ENCODE measurements at regions not wholly inside any gene's neighbourhood (a gene's known extent, or its start where the extent isn't known, plus 50 kb on each side); places are given as distances from the start of the nearest gene placed in this dataset.

DNA sequence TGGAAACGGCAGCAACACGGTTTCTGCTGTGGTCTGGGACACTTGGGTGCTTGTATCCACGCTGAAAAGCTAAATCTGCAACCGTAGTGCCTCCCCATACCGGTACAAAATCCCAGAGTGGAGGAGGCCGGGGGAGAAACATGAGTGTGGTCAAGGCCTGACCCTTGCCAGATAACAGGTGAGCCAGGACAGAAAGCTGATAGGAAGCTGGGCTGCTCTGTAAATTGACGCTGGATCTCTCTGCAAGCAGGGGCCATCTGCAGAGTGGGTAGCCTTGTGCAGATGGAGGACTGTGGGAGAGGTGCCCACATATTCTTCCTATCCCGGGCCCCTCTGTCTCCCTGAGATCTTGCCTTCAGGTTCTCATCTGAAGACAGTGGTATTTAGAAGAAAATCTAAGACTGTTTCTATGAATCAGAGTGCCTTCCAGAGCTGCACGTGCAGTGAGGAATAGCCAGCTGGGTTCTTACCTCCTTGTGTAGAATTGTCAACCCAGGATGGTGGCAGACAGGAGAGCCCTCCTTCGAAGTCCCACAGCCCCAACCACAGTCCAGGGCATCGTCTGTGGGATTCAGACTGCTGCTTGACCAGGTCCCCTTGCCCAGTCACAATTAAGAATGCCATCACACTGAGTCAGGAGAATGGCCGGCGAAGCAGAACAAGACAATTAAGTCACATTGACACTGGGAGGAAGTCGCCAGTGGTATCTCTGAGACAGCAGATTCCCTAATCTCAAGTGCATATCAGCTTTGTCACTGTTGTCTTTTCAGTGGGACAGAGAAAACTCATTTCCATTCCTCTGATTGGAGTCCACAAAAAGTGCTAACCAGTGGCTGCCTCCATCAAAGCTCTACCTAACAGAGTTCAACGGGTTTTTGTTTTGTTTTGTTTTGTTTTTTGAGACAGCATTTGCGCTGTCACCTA lies 100.0 kb upstream of the RIPOR2 start:
- no peak for TF ChIP-seq CTCF (IDR thresholded peaks at IDR 0.05; ENCODE audit: insufficient read depth, missing control alignments)
- FAIRE-seq: no peak
- no peak for DNase-seq (ENCODE audit: insufficient read length, low spot score)

- DNase-seq (ENCODE audit: insufficient read length, low spot score) (no peak), FAIRE-seq (no peak)
- TF ChIP-seq CTCF (IDR thresholded peaks at IDR 0.05; ENCODE audit: insufficient read depth, missing control alignments): no peak
These were observed 100.7 kb upstream of the RIPOR2 start for GRCh38 chr6:25036461-25036860.

DNA sequence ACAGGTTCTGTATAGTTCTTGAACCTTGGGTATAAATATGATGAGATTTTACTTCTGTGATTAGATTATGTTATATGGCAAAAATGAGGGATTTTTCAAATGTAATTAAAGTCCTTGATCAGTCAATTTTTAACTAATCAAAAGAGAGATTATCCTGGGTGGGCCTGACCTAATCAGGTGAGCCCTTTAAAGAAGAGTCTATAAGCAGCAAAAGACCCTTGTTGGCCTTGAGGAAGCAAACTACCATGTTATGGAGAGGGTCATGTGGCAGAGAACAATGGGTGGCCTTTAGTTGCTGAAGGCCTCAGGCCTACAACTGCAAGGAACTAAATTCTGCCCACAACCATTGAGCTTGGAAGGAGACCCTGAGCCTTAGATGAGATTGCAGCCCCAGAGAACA lies 102.5 kb upstream of the RIPOR2 start:
- DNase-seq (ENCODE audit: insufficient read length, low spot score) (no peak), FAIRE-seq (no peak)
- no peak for TF ChIP-seq CTCF (IDR thresholded peaks at IDR 0.05; ENCODE audit: insufficient read depth, missing control alignments)

- FAIRE-seq (no peak), DNase-seq (ENCODE audit: insufficient read length, low spot score) (no peak)
- no peak for TF ChIP-seq CTCF (IDR thresholded peaks at IDR 0.05; ENCODE audit: insufficient read depth, missing control alignments)
These were observed 103.2 kb upstream of the RIPOR2 start for GRCh38 chr6:25038999-25039398.

- FAIRE-seq: no peak
- TF ChIP-seq CTCF (IDR thresholded peaks at IDR 0.05; ENCODE audit: insufficient read depth, missing control alignments): no peak
- DNase-seq (ENCODE audit: insufficient read length, low spot score): no peak
These were observed 105.8 kb upstream of the RIPOR2 start for GRCh38 chr6:25041485-25042035.

DNA sequence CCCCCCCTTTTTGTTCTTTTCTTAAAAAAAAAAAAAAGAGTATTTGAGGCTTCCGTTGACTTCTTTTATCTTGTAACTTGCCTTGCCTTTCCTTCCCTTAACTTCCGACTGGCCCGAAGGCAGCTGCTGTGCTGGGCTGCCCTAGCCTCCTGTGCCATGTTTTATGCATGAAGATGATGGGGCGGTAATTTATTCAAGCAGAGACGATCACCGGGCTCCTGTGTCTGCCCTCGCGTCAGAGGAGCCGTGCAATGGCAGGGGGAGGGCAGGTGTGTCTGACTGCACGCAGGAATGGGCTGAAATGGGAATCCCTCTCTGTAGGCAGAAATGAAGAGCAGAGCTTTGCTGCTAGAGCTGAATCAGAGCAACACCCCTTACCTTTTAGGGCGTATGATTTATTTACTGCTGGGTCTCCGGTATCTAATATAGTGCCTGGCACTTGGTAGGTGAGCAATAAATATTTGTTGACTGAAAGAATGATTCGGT lies 106.3 kb upstream of the RIPOR2 start:
- DNase-seq (ENCODE audit: insufficient read length, low spot score): no peak
- TF ChIP-seq CTCF (IDR thresholded peaks at IDR 0.05; ENCODE audit: insufficient read depth, missing control alignments): no peak
- no peak for FAIRE-seq

GRCh38 chr6:25042536-25042935 lies 106.8 kb upstream of the RIPOR2 start:
- no peak for TF ChIP-seq CTCF (IDR thresholded peaks at IDR 0.05; ENCODE audit: insufficient read depth, missing control alignments)
- FAIRE-seq (no peak), DNase-seq (ENCODE audit: insufficient read length, low spot score) (no peak)
